Suprapubic skin (tissue), 4 donors: ENCODE measurements at regions not wholly inside any gene's neighbourhood (a gene's known extent, or its start where the extent isn't known, plus 50 kb on each side); places are given as distances from the start of the nearest gene placed in this dataset.

ENCODE experiments used
- DNase-seq, 2 donors: peaks; one replicate each; pipeline ENCODE4 v3.0.0-alpha.2; 2019; ENCODE audit warnings: low spot score in 2 of 2
- H3K27ac ChIP-seq: fragments of 200-600 bp; sonication (generic); one replicate; pipeline ENCODE4 v1.5.1; 2019
- H3K27me3 ChIP-seq: fragments of 200-600 bp; sonication (generic); one replicate; pipeline ENCODE4 v1.5.1; 2019
- H3K36me3 ChIP-seq: fragments of 200-600 bp; sonication (generic); one replicate; pipeline ENCODE4 v1.5.1; 2019
- H3K4me1 ChIP-seq: fragments of 200-600 bp; sonication (generic); one replicate; pipeline ENCODE4 v1.5.1; 2019
- H3K4me3 ChIP-seq: fragments of 200-600 bp; sonication (generic); one replicate; pipeline ENCODE4 v1.5.1; 2019; ENCODE audit warnings: mild to moderate bottlenecking
- H3K9me3 ChIP-seq: fragments of 200-600 bp; sonication (generic); one replicate; pipeline ENCODE4 v1.5.1; 2019
- EP300 ChIP-seq: sonication (generic); formaldehyde crosslinking; IDR thresholded peaks from one replicate; pipeline ENCODE4 v1.6.1; 2017; ENCODE audit warnings: antibody characterized with exemption
- POLR2A ChIP-seq, 2 donors: fragments of 450-650 bp; IDR thresholded peaks; one replicate each; pipeline ENCODE4 v1.6.1; 2017; ENCODE audit warnings: antibody characterized with exemption in 2 of 2, mild to moderate bottlenecking in 2 of 2, moderate library complexity in 2 of 2
- POLR2AphosphoS5 ChIP-seq, 3 donors: sonication (generic); formaldehyde crosslinking; IDR thresholded peaks; one replicate each; pipeline ENCODE4 v1.6.1; 2017; ENCODE audit warnings: antibody characterized with exemption in 3 of 3
- whole genome bisulfite sequencing: methylation state at CpG from one replicate; pipeline ENCODE4 v1.1.5; 2018; 5-methylcytosine and 5-hydroxymethylcytosine counted together
- TF ChIP-seq, protein P1 (sequence below), 2 donors: fragments of 200-600 bp in 1 of 2; fragments of 450-650 bp in 1 of 2; sonication (generic) in 1 of 2; IDR thresholded peaks; one replicate each; pipeline ENCODE4 v1.5.1; 2016 to 2019; ENCODE audit warnings: antibody characterized with exemption in 2 of 2, mild to moderate bottlenecking in 1 of 2, moderate library complexity in 1 of 2

DNA sequence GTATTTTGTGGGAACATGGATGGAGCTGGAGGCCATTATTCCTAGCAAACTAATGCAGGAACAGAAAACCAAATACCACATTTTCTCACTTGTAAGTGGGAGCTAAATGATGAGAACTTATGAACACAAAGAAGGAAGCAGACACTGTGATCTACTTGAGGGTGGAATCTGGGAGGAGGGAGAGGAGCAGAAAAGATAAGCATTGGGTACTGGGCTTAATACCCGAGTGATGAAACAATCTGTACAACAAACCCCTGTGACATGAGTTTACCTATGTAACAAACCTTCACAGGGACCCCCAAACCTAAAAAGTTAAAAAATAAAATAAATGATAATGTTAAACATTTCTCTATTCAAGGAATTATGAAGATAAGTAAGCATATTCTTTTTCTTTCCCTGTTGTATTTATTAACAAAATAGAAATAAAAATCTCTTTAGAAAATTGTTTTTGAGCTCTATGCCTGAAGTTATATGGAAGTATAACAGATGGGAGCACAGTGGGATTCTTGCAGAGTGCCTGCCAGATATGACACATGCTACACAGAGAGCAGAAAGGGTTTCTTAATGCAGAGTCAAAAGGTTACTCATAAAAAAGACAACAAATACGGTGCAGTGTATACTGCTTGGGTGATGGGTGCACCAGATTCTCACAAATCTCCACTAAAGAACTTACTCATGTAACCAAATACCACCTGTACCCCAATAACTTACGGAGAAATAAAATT, 52.0 kb upstream of the SYNE2 start:
- Histone ChIP-seq H3K27me3 (no peaks in the 10 kb centered on the region), H3K27ac (no peak overlapping the region), H3K4me1 (peaks cover 5% of the 10 kb centered on the region), H3K9me3 (no peaks in the 10 kb centered on the region), H3K36me3 (no peaks in the 10 kb centered on the region), H3K4me3 (no peak overlapping the region)
- 73% methylated on average over 3 of the region's 3 CpGs for WGBS
- no peak for DNase-seq
- TF ChIP-seq EP300 = no peak
- no peak for TF ChIP-seq POLR2AphosphoS5 (IDR thresholded peaks at IDR 0.05)
- TF ChIP-seq, protein P1, sequence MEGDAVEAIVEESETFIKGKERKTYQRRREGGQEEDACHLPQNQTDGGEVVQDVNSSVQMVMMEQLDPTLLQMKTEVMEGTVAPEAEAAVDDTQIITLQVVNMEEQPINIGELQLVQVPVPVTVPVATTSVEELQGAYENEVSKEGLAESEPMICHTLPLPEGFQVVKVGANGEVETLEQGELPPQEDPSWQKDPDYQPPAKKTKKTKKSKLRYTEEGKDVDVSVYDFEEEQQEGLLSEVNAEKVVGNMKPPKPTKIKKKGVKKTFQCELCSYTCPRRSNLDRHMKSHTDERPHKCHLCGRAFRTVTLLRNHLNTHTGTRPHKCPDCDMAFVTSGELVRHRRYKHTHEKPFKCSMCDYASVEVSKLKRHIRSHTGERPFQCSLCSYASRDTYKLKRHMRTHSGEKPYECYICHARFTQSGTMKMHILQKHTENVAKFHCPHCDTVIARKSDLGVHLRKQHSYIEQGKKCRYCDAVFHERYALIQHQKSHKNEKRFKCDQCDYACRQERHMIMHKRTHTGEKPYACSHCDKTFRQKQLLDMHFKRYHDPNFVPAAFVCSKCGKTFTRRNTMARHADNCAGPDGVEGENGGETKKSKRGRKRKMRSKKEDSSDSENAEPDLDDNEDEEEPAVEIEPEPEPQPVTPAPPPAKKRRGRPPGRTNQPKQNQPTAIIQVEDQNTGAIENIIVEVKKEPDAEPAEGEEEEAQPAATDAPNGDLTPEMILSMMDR (IDR thresholded peaks at IDR 0.05) = no peak
- TF ChIP-seq POLR2A (IDR thresholded peaks at IDR 0.05) = no peak
